ENCODE measurements at regions not wholly inside any gene's neighbourhood (a gene's known extent, or its start where the extent isn't known, plus 50 kb on each side); places are given as distances from the start of the nearest gene placed in this dataset.
"Not testable (repeated sequence)": the region's sequence is repeated elsewhere in the genome, so short reads cannot be mapped to it uniquely, and the experiment has no call there.

DNA sequence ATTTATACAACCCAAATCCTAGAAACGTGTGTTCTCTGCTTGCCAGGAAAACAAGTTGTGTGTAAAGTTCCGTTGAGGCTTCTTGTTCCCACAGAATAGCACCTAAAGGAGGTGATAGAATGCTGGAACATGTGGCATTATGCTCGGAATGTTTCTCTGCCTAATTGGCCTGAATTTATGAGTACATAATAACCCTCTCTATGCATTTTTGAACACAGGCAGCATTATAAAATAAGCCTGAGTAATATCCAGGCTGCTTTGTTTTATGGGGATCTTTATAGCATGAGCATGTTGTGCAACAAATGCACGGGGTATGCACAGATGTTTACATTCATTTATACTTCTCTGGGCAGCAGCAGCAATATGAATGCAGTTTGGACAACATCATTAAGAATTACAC is 385.7 kb downstream of the MBD2 start:
- TF ChIP-seq EZH2phosphoT487 (IDR thresholded peaks at IDR 0.05; ENCODE audit: borderline replicate concordance, low read depth, low read length), result no peak
- TF ChIP-seq, protein P1, sequence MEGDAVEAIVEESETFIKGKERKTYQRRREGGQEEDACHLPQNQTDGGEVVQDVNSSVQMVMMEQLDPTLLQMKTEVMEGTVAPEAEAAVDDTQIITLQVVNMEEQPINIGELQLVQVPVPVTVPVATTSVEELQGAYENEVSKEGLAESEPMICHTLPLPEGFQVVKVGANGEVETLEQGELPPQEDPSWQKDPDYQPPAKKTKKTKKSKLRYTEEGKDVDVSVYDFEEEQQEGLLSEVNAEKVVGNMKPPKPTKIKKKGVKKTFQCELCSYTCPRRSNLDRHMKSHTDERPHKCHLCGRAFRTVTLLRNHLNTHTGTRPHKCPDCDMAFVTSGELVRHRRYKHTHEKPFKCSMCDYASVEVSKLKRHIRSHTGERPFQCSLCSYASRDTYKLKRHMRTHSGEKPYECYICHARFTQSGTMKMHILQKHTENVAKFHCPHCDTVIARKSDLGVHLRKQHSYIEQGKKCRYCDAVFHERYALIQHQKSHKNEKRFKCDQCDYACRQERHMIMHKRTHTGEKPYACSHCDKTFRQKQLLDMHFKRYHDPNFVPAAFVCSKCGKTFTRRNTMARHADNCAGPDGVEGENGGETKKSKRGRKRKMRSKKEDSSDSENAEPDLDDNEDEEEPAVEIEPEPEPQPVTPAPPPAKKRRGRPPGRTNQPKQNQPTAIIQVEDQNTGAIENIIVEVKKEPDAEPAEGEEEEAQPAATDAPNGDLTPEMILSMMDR (conservative IDR thresholded peaks at IDR 0.05; ENCODE audit: low read length), result no peak
- Histone ChIP-seq H3K4me3 (ENCODE audit: low read depth, low read length, poor library complexity, severe bottlenecking) (no peak overlapping the region), H3K9me3 (ENCODE audit: low read length) (no peaks in the 10 kb centered on the region), H4K20me1 (ENCODE audit: insufficient read depth, low read length) (no peaks in the 10 kb centered on the region), H3K36me3 (ENCODE audit: insufficient read depth, low read length) (no peaks in the 10 kb centered on the region), H3K9me2 (ENCODE audit: insufficient read depth, low read length) (no peaks in the 10 kb centered on the region), H3K4me2 (ENCODE audit: low read length) (no peak overlapping the region), H2AFZ (ENCODE audit: low read length) (no peak overlapping the region), H3K4me1 (ENCODE audit: insufficient read depth, low read length, poor library complexity, severe bottlenecking) (no peaks in the 10 kb centered on the region), H3K79me2 (ENCODE audit: insufficient read depth, low read depth, low read length) (no peaks in the 10 kb centered on the region), H3K27ac (ENCODE audit: low read depth, low read length, poor library complexity, severe bottlenecking) (no peak overlapping the region)
- ChIA-PET POLR2A (no interaction called here), CTCF (ENCODE audit: unreplicated experiment) (no interaction called here)
- no peak for DNase-seq (ENCODE audit: low spot score)
- BruUV-seq (replicated peaks), result no TSS peak
- intact Hi-C loops (cut with micrococcal nuclease; ENCODE audit: unreplicated experiment), result no loop called here

DNA sequence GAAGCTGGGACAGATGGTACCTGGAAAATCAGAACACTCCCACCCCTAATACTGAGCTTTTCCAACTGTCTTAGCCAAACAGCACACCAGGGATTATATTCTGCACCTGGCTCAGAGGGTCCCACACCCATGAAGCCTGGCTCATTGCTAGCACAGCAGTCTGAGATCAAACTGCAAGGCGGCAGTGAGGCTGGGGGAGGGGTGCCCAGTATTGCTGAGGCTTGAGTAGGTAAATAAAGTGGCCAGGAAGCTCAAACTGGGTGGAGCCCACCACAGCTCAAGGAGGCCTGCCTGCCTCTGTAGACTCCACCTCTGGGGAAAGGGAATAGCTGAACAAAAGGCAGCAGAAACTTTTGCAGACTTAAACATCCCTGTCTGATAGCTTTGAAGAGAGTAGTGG is 403.3 kb downstream of the MBD2 start:
- intact Hi-C loops (cut with micrococcal nuclease; ENCODE audit: unreplicated experiment); H3K9me2 ChIP-seq (ENCODE audit: insufficient read depth, low read length); H4K20me1 ChIP-seq (ENCODE audit: insufficient read depth, low read length); H3K27ac ChIP-seq (ENCODE audit: low read depth, low read length, poor library complexity, severe bottlenecking); H3K4me2 ChIP-seq (ENCODE audit: low read length); POLR2A ChIA-PET; H3K4me3 ChIP-seq (ENCODE audit: low read depth, low read length, poor library complexity, severe bottlenecking); BruUV-seq (replicated peaks); H3K9me3 ChIP-seq (ENCODE audit: low read length); CTCF ChIA-PET (ENCODE audit: unreplicated experiment); H3K36me3 ChIP-seq (ENCODE audit: insufficient read depth, low read length); H3K79me2 ChIP-seq (ENCODE audit: insufficient read depth, low read depth, low read length); DNase-seq (ENCODE audit: low spot score); H2AFZ ChIP-seq (ENCODE audit: low read length); H3K4me1 ChIP-seq (ENCODE audit: insufficient read depth, low read length, poor library complexity, severe bottlenecking): not testable (repeated sequence)

DNA sequence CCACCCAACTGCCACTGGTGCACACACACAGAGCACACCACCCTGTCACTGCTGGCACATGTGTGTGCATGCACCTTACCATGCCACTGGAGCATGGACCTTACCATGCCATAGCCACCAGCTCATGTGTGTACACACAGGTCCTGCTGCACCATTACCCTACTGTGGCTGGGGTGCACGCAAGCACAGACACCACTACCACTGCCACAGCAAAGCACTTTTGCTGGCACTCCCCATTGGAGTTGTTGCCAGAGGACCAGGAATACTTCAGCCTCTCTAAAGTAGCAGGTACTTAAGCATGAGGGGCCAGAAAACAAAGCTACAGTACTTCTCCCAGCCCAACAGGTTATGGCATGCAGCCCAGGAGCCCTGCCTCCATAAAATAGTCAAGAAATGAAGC is 404.8 kb downstream of the MBD2 start:
- Histone ChIP-seq H3K4me3 (ENCODE audit: low read depth, low read length, poor library complexity, severe bottlenecking) (no peak overlapping the region), H3K9me2 (ENCODE audit: insufficient read depth, low read length) (no peaks in the 10 kb centered on the region), H3K4me2 (ENCODE audit: low read length) (no peak overlapping the region), H3K4me1 (ENCODE audit: insufficient read depth, low read length, poor library complexity, severe bottlenecking) (no peaks in the 10 kb centered on the region), H4K20me1 (ENCODE audit: insufficient read depth, low read length) (no peaks in the 10 kb centered on the region), H3K79me2 (ENCODE audit: insufficient read depth, low read depth, low read length) (no peaks in the 10 kb centered on the region), H3K27ac (ENCODE audit: low read depth, low read length, poor library complexity, severe bottlenecking) (no peak overlapping the region), H3K9me3 (ENCODE audit: low read length) (no peaks in the 10 kb centered on the region), H2AFZ (ENCODE audit: low read length) (no peak overlapping the region), H3K36me3 (ENCODE audit: insufficient read depth, low read length) (no peaks in the 10 kb centered on the region)
- DNase-seq (ENCODE audit: low spot score), result no peak
- ChIA-PET POLR2A (no interaction called here), CTCF (ENCODE audit: unreplicated experiment) (no interaction called here)
- intact Hi-C loops (cut with micrococcal nuclease; ENCODE audit: unreplicated experiment), result no loop called here
- no peak for TF ChIP-seq EZH2phosphoT487 (IDR thresholded peaks at IDR 0.05; ENCODE audit: borderline replicate concordance, low read depth, low read length)
- TF ChIP-seq, protein P1 (conservative IDR thresholded peaks at IDR 0.05; ENCODE audit: low read length), result no peak
- BruUV-seq (replicated peaks), result no TSS peak
